ENCODE measurements at regions not wholly inside any gene's neighbourhood (a gene's known extent, or its start where the extent isn't known, plus 50 kb on each side); places are given as distances from the start of the nearest gene placed in this dataset.

DNA sequence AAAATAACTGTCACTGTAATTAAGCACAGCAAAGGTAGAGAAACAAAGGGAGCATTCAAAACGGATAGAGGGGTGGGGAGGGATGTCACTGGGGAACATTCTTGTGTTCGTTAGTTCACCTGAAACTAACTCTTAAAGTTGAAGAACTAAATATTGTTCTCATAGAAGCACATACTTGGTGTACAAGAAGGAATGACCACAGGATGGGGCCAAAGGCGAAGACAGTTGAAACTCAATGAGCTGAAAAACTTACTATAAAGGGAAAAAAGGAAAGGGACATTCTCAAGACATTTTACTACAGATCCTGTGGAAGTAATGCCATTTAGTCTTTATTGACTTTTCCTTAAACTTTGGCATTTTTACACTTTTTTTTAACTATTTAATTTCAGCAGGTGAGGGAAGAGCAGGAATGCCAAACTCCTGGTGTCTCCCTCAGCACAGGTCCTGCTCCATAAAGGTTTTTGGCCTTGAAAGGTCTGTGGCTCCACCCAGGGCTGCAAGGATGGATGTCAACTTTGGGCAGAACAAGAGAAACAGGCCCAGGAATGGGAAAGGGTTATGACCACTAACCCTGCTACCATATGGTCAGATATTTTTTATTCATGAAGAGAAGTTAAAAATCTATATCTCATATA is 197.6 kb upstream of the RASA1 start (continued):
- TF ChIP-seq, protein P1, sequence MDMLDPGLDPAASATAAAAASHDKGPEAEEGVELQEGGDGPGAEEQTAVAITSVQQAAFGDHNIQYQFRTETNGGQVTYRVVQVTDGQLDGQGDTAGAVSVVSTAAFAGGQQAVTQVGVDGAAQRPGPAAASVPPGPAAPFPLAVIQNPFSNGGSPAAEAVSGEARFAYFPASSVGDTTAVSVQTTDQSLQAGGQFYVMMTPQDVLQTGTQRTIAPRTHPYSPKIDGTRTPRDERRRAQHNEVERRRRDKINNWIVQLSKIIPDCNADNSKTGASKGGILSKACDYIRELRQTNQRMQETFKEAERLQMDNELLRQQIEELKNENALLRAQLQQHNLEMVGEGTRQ (IDR thresholded peaks at IDR 0.05; ENCODE audit: low read depth, low read length) = no peak

DNA sequence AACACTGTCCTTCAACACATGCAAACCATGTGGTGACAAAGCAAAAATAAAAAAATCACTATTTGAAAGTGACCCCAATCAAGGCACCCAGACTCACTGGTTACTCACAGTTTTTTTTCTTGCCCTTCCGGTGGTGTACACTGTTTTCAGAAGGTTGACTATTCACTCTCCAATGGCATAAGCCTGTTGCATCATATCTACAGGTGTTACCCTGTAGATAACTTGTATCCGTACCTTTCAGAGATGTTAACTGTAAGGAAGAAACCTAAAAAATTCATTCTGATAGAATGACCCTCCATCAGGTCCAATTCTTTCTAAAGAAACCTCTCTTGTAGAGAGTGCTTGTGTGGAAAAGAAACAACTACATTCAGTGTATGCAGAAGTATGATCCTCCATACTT is 193.6 kb upstream of the RASA1 start:
- CTCF ChIA-PET = interaction anchor here (0.6 to 1.2 kb wide), 2 partner anchors 42 to 338 kb away, joined by 3 to 4 read pairs; no protein-coding TSS in a partner anchor
- H3K4me1 ChIP-seq (ENCODE audit: control insufficient read depth, insufficient read depth, low read length) = peaks cover 2% of the 10 kb centered on the region; the same call in 1 of the 2 replicates
- no peak overlapping the region for H3K4ac ChIP-seq (ENCODE audit: low read depth, low read length)
- H2BK15ac ChIP-seq (ENCODE audit: low read depth, low read length) = no peak overlapping the region
- no peak overlapping the region for H3K27ac ChIP-seq (ENCODE audit: insufficient read depth, low read length)
- ATAC-seq (ENCODE audit: low read depth) = no peak
- TF ChIP-seq CEBPB (IDR thresholded peaks at IDR 0.05; ENCODE audit: low read depth, low read length) (0 out of 2 replicates have a peak, but pooled peaks have one; percentile 10), NFE2L2 (IDR thresholded peaks at IDR 0.05; ENCODE audit: low read depth, low read length) (no peak)
- TF ChIP-seq, protein P2, sequence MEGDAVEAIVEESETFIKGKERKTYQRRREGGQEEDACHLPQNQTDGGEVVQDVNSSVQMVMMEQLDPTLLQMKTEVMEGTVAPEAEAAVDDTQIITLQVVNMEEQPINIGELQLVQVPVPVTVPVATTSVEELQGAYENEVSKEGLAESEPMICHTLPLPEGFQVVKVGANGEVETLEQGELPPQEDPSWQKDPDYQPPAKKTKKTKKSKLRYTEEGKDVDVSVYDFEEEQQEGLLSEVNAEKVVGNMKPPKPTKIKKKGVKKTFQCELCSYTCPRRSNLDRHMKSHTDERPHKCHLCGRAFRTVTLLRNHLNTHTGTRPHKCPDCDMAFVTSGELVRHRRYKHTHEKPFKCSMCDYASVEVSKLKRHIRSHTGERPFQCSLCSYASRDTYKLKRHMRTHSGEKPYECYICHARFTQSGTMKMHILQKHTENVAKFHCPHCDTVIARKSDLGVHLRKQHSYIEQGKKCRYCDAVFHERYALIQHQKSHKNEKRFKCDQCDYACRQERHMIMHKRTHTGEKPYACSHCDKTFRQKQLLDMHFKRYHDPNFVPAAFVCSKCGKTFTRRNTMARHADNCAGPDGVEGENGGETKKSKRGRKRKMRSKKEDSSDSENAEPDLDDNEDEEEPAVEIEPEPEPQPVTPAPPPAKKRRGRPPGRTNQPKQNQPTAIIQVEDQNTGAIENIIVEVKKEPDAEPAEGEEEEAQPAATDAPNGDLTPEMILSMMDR (conservative IDR thresholded peaks at IDR 0.05; ENCODE audit: low read depth, low read length) = no peak
- no peak overlapping the region for H4K8ac ChIP-seq (ENCODE audit: low read depth in 2 of 2, low read length in 2 of 2)
- H3K9ac ChIP-seq (ENCODE audit: low read depth, low read length) = no peak overlapping the region
- no peak overlapping the region for H2BK120ac ChIP-seq (ENCODE audit: low read depth, low read length)
- H2BK20ac ChIP-seq (ENCODE audit: low read depth, low read length) = no peak overlapping the region
- no peak overlapping the region for H3K4me2 ChIP-seq (ENCODE audit: low read depth, low read length)
- no peak overlapping the region for H3K18ac ChIP-seq (ENCODE audit: low read depth, low read length)
- no peaks in the 10 kb centered on the region for H3K9me3 ChIP-seq (ENCODE audit: control insufficient read depth, insufficient read depth, low read length)
- H4K91ac ChIP-seq (ENCODE audit: insufficient read depth, low read depth, low read length) = no peak overlapping the region
- intact Hi-C loops (cut with micrococcal nuclease) (loop anchor here (5.0 kb wide), 2 partner anchors 123 to 308 kb away; no protein-coding TSS in a partner anchor), dilution Hi-C loops (cut with HindIII; ENCODE audit: low sequenced_read_pairs, unreplicated experiment) (no loop called here), in situ Hi-C loops (cut with MboI; ENCODE audit: low sequenced_read_pairs) (loop anchor here (5.0 kb wide), 1 partner anchor 328 kb away; no protein-coding TSS in a partner anchor)
- no peak overlapping the region for H2AFZ ChIP-seq (replicated peaks; ENCODE audit: low read length, poor library complexity)
- no peaks in the 10 kb centered on the region for H3K36me3 ChIP-seq (ENCODE audit: control insufficient read depth, insufficient read depth, low read length)
- no peaks in the 10 kb centered on the region for H3K9me1 ChIP-seq (ENCODE audit: insufficient read depth, low read length)
- no peaks in the 10 kb centered on the region for H3K79me1 ChIP-seq (ENCODE audit: low read depth in 1 of 2, low read length in 2 of 2)
- no peak overlapping the region for H2BK5ac ChIP-seq (ENCODE audit: low read depth, low read length, poor library complexity, severe bottlenecking)
- POLR2A ChIA-PET (ENCODE audit: unreplicated experiment) = no interaction called here
- 100% methylated on average over 1 of the region's 2 CpGs; no CpG with 5 or more reads in 1 of the 2 experiments for WGBS, 2 experiments (ENCODE audit: extremely low coverage in 2 of 2, insufficient read length in 1 of 2)
- no peak overlapping the region for H2AK5ac ChIP-seq (ENCODE audit: low read depth, low read length)
- H3K56ac ChIP-seq (ENCODE audit: extremely low read depth, insufficient read depth, low read length) = no peak overlapping the region
- no peak overlapping the region for H3K14ac ChIP-seq (replicated peaks; ENCODE audit: low read depth, low read length)
- no peak overlapping the region for H2AK9ac ChIP-seq (replicated peaks; ENCODE audit: low read depth, low read length, poor library complexity)
- DNase-seq = no peak
- BruUV-seq (replicated peaks) = no TSS peak
- H4K20me1 ChIP-seq (ENCODE audit: insufficient read depth, low read length) = no peaks in the 10 kb centered on the region
- H3K4me3 ChIP-seq (ENCODE audit: insufficient read depth, low read depth, low read length) = no peak overlapping the region
- no peak overlapping the region for H4K5ac ChIP-seq (ENCODE audit: low read depth, low read length)
- H3K23ac ChIP-seq (ENCODE audit: low read depth, low read length) = no peak overlapping the region
- H3K27me3 ChIP-seq (ENCODE audit: control insufficient read depth, insufficient read depth, low read length) = no peaks in the 10 kb centered on the region
